Activated CD4-positive, alpha-beta memory T cell treated with anti-CD3 and anti-CD28 coated beads, Interleukin-2, amount 10 ng/mL, durations not matched to agents 7 days and 5 days (primary cell): ENCODE measurements at regions not wholly inside any gene's neighbourhood (a gene's known extent, or its start where the extent isn't known, plus 50 kb on each side); places are given as distances from the start of the nearest gene placed in this dataset.

Source experiments
- CTCF ChIA-PET: fragments of 350-600 bp; sonication (Branson Sonifier 250); formaldehyde crosslinking; loops from one replicate; lab custom pipeline; 2021; ENCODE audit warnings: antibody characterized with exemption, inconsistent platforms; lab: Charles Lee
- POLR2A ChIA-PET: fragments of 350-600 bp; sonication (Branson Sonifier 250); formaldehyde crosslinking; loops from one replicate; lab custom pipeline; 2021; ENCODE audit warnings: antibody characterized with exemption; lab: Charles Lee
- DNase-seq: peaks from one replicate; pipeline ENCODE4 v3.0.0-alpha.2; 2020
- H3K27ac Mint-ChIP-seq: one replicate; pipeline ENCODE4 v1.8.0; 2021; ENCODE audit warnings: mild to moderate bottlenecking, mixed read lengths
- H3K27me3 Mint-ChIP-seq: one replicate; pipeline ENCODE4 v1.8.0; 2021; ENCODE audit warnings: mixed read lengths
- H3K36me3 Mint-ChIP-seq: one replicate; pipeline ENCODE4 v1.8.0; 2021; ENCODE audit warnings: low read depth, mixed read lengths
- H3K4me1 Mint-ChIP-seq: one replicate; pipeline ENCODE4 v1.8.0; 2021; ENCODE audit warnings: mixed read lengths
- H3K4me3 Mint-ChIP-seq: one replicate; pipeline ENCODE4 v1.8.0; 2021; ENCODE audit warnings: mild to moderate bottlenecking, mixed read lengths
- H3K9me3 Mint-ChIP-seq: one replicate; pipeline ENCODE4 v1.8.0; 2021; ENCODE audit warnings: mixed read lengths

DNA sequence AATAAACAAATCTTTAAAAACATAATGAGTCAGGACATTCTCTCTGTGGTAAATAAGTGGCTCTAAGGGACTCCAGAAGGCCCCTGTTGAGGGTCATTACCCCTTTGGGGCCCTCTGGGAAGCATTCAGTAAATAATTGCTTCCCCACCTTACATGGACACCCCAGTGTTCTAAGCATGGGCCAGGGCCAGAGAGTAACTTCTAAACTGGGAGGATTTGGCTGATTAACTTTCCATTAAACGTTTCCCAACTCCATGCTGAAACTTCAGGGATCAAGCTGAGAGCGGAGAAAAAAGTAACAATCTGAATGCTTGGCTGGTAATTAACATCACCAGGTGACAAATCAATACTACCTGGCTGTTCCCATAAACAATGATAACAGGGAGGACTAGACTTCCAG lies 783.9 kb upstream of the LRRC4C start:
- no peak for DNase-seq
- ChIA-PET CTCF (no interaction called here), POLR2A (no interaction called here)
- H3K36me3 Mint-ChIP-seq, result no peaks in the 10 kb centered on the region
- H3K27me3 Mint-ChIP-seq, result no peaks in the 10 kb centered on the region
- H3K4me1 Mint-ChIP-seq, result no peaks in the 10 kb centered on the region
- H3K9me3 Mint-ChIP-seq, result peaks cover 3% of the 10 kb centered on the region
- no peak overlapping the region for H3K4me3 Mint-ChIP-seq
- no peak overlapping the region for H3K27ac Mint-ChIP-seq

DNA sequence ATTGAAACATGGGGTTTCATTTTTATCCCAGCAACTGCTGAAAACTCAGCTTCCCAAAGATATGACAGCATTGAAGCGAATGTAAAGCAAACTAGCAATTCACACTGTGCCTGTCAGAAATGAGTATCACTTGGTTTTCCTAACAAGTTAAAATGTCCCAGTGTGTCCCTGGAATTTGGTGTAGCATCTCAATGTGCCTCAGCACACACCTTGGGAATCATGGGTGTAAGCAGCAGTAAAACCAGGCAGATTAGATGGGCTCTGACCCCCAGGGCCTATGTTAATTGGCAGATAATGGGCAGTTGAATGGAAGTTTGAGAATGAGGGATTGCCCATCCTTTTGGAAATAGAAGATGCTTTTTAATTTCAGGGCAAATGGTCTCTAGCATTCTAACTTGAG lies 784.9 kb upstream of the LRRC4C start:
- Mint-ChIP-seq H3K4me3 (no peak overlapping the region), H3K27ac (no peak overlapping the region), H3K27me3 (no peaks in the 10 kb centered on the region), H3K36me3 (no peaks in the 10 kb centered on the region), H3K9me3 (peaks cover 5% of the 10 kb centered on the region), H3K4me1 (no peaks in the 10 kb centered on the region)
- ChIA-PET CTCF (no interaction called here), POLR2A (no interaction called here)
- no peak for DNase-seq

DNA sequence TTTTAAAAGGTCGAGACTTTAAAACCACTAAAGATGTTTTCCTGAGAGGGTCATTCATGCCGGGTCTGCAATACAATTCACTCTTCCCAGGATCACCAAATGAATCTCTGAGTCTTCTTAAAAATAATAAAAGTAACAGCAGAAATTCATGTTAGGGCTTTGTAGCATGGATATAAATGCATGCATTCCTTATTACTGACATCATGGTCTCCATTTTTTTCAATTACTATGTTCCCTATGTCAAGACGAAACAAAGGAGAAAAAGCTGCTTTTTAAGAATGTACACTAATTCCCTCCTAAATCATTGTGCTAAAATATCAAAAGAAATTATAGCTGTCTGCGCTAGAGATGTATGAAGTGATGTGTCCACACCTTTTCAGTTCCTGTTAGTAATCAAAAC lies 789.9 kb upstream of the LRRC4C start:
- no peak for DNase-seq
- Mint-ChIP-seq H3K4me3 (no peak overlapping the region), H3K4me1 (no peaks in the 10 kb centered on the region), H3K9me3 (peaks cover 6% of the 10 kb centered on the region), H3K27me3 (no peaks in the 10 kb centered on the region), H3K36me3 (no peaks in the 10 kb centered on the region), H3K27ac (no peak overlapping the region)
- ChIA-PET POLR2A (no interaction called here), CTCF (no interaction called here)

- DNase-seq, result no peak
- POLR2A ChIA-PET, result no interaction called here
- H3K9me3 Mint-ChIP-seq, result peaks cover 6% of the 10 kb centered on the region
- no peaks in the 10 kb centered on the region for H3K36me3 Mint-ChIP-seq
- H3K4me1 Mint-ChIP-seq, result no peaks in the 10 kb centered on the region
- H3K4me3 Mint-ChIP-seq, result no peak overlapping the region
- H3K27ac Mint-ChIP-seq, result no peak overlapping the region
- H3K27me3 Mint-ChIP-seq, result no peaks in the 10 kb centered on the region
- CTCF ChIA-PET, result no interaction called here
These were observed 790.5 kb upstream of the LRRC4C start for GRCh38 chr11:42249956-42250355.

GRCh38 chr11:42251984-42252383 lies 792.5 kb upstream of the LRRC4C start:
- ChIA-PET POLR2A (no interaction called here), CTCF (no interaction called here)
- Mint-ChIP-seq H3K27ac (no peak overlapping the region), H3K36me3 (no peaks in the 10 kb centered on the region), H3K4me3 (no peak overlapping the region), H3K9me3 (peaks cover 6% of the 10 kb centered on the region), H3K4me1 (no peaks in the 10 kb centered on the region), H3K27me3 (no peaks in the 10 kb centered on the region)
- DNase-seq, result no peak

DNA sequence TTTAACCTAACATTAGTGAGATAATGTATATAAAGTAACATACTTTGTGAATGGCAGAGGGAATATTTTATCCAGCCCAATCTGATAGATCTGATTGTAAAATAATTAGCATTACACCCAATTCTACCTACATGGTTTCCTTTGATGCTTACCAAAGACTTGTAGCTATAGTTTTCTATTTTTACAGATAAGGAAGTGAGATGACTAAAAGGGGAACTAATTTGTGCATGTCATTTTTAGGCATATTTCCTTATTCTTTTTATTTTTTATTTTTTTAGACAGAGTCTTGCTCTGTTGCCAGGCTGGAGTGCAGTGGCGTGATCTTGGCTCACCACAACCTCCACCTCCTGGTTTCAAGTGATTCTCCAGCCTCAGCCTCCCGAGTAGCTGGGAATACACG lies 793.7 kb upstream of the LRRC4C start:
- POLR2A ChIA-PET, result no interaction called here
- no peaks in the 10 kb centered on the region for H3K36me3 Mint-ChIP-seq
- H3K4me3 Mint-ChIP-seq, result no peak overlapping the region
- no peaks in the 10 kb centered on the region for H3K4me1 Mint-ChIP-seq
- H3K27me3 Mint-ChIP-seq, result no peaks in the 10 kb centered on the region
- no peak overlapping the region for H3K27ac Mint-ChIP-seq
- CTCF ChIA-PET, result no interaction called here
- H3K9me3 Mint-ChIP-seq, result peaks cover 6% of the 10 kb centered on the region
- no peak for DNase-seq

GRCh38 chr11:42255906-42256305 lies 796.5 kb upstream of the LRRC4C start:
- DNase-seq, result no peak
- H3K27ac Mint-ChIP-seq, result no peak overlapping the region
- no peaks in the 10 kb centered on the region for H3K4me1 Mint-ChIP-seq
- no peak overlapping the region for H3K4me3 Mint-ChIP-seq
- H3K36me3 Mint-ChIP-seq, result no peaks in the 10 kb centered on the region
- CTCF ChIA-PET, result no interaction called here
- no peaks in the 10 kb centered on the region for H3K27me3 Mint-ChIP-seq
- H3K9me3 Mint-ChIP-seq, result peaks cover 3% of the 10 kb centered on the region
- POLR2A ChIA-PET, result no interaction called here

DNA sequence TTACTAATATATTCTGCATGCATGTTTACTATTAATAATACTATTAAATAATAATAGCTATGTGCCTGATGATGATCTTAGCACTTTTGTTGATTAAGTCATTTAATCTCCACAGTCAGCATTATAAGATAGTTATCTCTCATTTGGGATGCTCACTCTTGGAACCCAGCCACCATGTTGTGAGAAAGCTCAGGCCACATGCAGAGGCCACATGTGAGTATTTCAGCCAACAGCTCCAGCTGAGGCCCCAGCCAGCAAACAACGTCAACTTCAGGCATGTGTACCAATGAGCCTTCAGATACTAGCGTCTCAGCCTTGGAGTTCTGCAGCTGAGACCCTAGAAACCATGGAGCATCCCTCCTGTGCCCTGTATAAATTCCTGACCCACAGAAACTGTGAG lies 798.1 kb upstream of the LRRC4C start:
- DNase-seq, result no peak
- Mint-ChIP-seq H3K4me3 (no peak overlapping the region), H3K27me3 (no peaks in the 10 kb centered on the region), H3K9me3 (peaks cover 3% of the 10 kb centered on the region), H3K27ac (no peak overlapping the region), H3K4me1 (no peaks in the 10 kb centered on the region), H3K36me3 (no peaks in the 10 kb centered on the region)
- CTCF ChIA-PET, result no interaction called here
- POLR2A ChIA-PET, result no interaction called here

DNA sequence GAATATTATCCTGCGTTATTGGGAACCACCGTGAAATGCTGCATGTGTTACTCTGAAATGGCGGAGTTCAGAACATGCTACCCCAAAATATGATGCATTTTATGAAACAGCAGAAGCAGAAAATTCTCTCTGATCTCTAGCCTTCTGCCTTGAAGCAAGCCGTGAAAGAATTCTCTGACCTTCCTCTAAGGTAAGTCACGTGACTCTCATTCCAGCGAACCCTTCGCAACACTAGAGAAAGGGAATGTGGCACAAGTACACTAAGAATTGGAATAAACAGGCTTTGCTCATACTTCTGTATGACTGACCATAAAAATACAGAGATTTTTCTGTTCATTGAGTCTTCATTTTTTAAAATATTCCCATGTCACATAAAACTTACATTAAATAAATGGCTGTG lies 805.6 kb upstream of the LRRC4C start:
- no peak overlapping the region for H3K27ac Mint-ChIP-seq
- H3K9me3 Mint-ChIP-seq, result peaks cover 8% of the 10 kb centered on the region
- ChIA-PET POLR2A (no interaction called here), CTCF (no interaction called here)
- no peaks in the 10 kb centered on the region for H3K36me3 Mint-ChIP-seq
- no peaks in the 10 kb centered on the region for H3K27me3 Mint-ChIP-seq
- no peak overlapping the region for H3K4me3 Mint-ChIP-seq
- no peaks in the 10 kb centered on the region for H3K4me1 Mint-ChIP-seq
- no peak for DNase-seq

- no peak for DNase-seq
- H3K27me3 Mint-ChIP-seq, result no peaks in the 10 kb centered on the region
- ChIA-PET CTCF (no interaction called here), POLR2A (no interaction called here)
- H3K4me3 Mint-ChIP-seq, result no peak overlapping the region
- H3K27ac Mint-ChIP-seq, result no peak overlapping the region
- no peaks in the 10 kb centered on the region for H3K36me3 Mint-ChIP-seq
- no peaks in the 10 kb centered on the region for H3K4me1 Mint-ChIP-seq
- peaks cover 16% of the 10 kb centered on the region for H3K9me3 Mint-ChIP-seq
These were observed 811.9 kb upstream of the LRRC4C start for GRCh38 chr11:42271306-42271705.

DNA sequence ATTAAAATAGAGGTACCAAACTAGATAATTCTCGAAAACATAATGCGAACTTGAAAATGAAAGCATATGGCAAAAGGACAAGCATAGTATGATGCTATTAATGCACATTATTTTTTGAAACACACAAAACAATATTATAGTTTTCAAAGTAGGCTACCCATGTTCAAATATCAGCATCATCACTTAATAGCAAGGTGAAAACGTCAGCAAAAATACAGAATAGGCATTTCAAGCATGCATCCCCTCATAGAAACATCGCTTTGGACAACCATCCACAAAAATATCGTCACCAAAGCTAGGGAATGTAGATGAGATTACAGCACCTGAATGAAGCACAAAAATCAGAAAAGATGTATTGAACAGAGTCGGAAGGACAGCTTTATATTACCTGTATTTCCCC lies 814.5 kb upstream of the LRRC4C start:
- H3K36me3 Mint-ChIP-seq, result no peaks in the 10 kb centered on the region
- H3K9me3 Mint-ChIP-seq, result peaks cover 15% of the 10 kb centered on the region
- POLR2A ChIA-PET, result no interaction called here
- no peaks in the 10 kb centered on the region for H3K27me3 Mint-ChIP-seq
- H3K4me1 Mint-ChIP-seq, result no peaks in the 10 kb centered on the region
- H3K27ac Mint-ChIP-seq, result no peak overlapping the region
- CTCF ChIA-PET, result no interaction called here
- no peak overlapping the region for H3K4me3 Mint-ChIP-seq
- DNase-seq, result no peak

GRCh38 chr11:42296910-42297309 lies 837.5 kb upstream of the LRRC4C start:
- no peaks in the 10 kb centered on the region for H3K36me3 Mint-ChIP-seq
- H3K9me3 Mint-ChIP-seq, result peaks cover 10% of the 10 kb centered on the region
- H3K4me1 Mint-ChIP-seq, result no peaks in the 10 kb centered on the region
- CTCF ChIA-PET, result no interaction called here
- no peak overlapping the region for H3K27ac Mint-ChIP-seq
- POLR2A ChIA-PET, result no interaction called here
- H3K27me3 Mint-ChIP-seq, result no peaks in the 10 kb centered on the region
- DNase-seq, result no peak
- no peak overlapping the region for H3K4me3 Mint-ChIP-seq

DNA sequence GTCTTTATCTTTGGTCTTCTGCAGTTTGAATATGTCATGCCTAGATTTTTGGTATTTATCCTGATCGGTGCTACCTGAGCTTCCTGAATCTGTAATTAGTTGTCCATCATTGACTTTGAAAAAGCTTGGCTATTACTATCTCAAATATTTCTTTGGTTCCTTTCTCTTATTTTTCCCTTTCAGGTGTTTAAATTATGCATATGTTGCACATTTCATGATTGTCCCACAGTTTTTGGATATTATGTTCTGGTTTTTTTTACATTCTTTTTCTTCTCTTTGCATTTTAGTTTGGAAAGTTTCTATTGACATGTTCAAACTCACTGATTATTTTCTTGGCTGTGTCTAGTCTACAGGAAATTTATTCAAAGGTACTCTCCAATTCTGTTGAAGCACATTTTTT lies 840.3 kb upstream of the LRRC4C start:
- POLR2A ChIA-PET, result interaction anchor here (0.7 kb wide), 1 partner anchor 10 kb away, joined by 3 read pairs; no protein-coding TSS in a partner anchor
- no peaks in the 10 kb centered on the region for H3K4me1 Mint-ChIP-seq

DNA sequence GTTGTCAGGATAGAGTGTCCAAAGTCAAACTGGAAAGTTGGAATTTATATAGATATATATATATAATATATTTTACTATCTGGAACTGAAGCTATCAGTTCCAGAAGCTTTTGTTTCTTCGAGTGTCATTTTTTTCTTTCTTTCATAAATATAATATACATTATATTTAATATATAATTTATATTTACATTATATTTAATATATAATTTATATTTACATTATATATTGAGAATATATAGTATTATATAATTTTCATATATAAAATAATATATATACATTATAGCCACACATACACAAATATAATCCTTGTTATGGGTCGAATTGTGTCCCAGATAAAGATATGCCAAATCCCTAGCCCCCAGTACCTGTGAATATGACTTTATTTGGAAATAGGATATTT lies 842.3 kb upstream of the LRRC4C start:
- H3K27ac Mint-ChIP-seq, result no peak overlapping the region
- H3K36me3 Mint-ChIP-seq, result no peaks in the 10 kb centered on the region
- no peak overlapping the region for H3K4me3 Mint-ChIP-seq
- no peaks in the 10 kb centered on the region for H3K4me1 Mint-ChIP-seq
- no peaks in the 10 kb centered on the region for H3K27me3 Mint-ChIP-seq
- peaks cover 12% of the 10 kb centered on the region for H3K9me3 Mint-ChIP-seq
- POLR2A ChIA-PET, result no interaction called here
- DNase-seq, result no peak
- CTCF ChIA-PET, result no interaction called here

More for the DNA sequence above, 840.3 kb upstream of the LRRC4C start:
- Mint-ChIP-seq H3K27me3 (no peaks in the 10 kb centered on the region), H3K9me3 (peaks cover 10% of the 10 kb centered on the region), H3K4me3 (no peak overlapping the region), H3K27ac (no peak overlapping the region), H3K36me3 (no peaks in the 10 kb centered on the region)
- no peak for DNase-seq
- CTCF ChIA-PET, result no interaction called here

DNA sequence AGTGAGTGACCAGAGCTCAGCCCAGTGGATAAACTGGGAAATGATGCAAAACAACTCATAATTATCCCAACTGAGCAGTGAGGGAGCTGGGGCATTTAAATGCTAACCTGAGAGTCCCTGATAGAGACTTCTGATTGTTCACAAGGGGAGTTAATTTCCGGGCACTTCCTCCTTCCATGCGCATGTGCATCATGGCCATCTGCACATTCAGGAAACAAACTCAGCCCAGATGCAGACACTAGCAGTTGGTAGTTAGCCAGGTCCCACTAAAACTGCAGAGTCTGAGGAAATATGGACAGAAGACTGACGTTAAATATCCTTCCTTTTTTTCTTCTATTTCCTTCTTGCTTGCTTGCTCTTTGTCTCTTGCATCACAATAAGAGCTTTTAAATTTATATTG lies 852.1 kb upstream of the LRRC4C start:
- Mint-ChIP-seq H3K4me3 (no peak overlapping the region), H3K36me3 (no peaks in the 10 kb centered on the region), H3K27me3 (no peaks in the 10 kb centered on the region), H3K4me1 (no peaks in the 10 kb centered on the region), H3K27ac (no peak overlapping the region), H3K9me3 (peaks cover 16% of the 10 kb centered on the region)
- DNase-seq, result no peak
- CTCF ChIA-PET, result no interaction called here
- POLR2A ChIA-PET, result no interaction called here
